ENCODE measurements at regions not wholly inside any gene's neighbourhood (a gene's known extent, or its start where the extent isn't known, plus 50 kb on each side); places are given as distances from the start of the nearest gene placed in this dataset.
"Not testable (repeated sequence)": the region's sequence is repeated elsewhere in the genome, so short reads cannot be mapped to it uniquely, and the experiment has no call there.

DNA sequence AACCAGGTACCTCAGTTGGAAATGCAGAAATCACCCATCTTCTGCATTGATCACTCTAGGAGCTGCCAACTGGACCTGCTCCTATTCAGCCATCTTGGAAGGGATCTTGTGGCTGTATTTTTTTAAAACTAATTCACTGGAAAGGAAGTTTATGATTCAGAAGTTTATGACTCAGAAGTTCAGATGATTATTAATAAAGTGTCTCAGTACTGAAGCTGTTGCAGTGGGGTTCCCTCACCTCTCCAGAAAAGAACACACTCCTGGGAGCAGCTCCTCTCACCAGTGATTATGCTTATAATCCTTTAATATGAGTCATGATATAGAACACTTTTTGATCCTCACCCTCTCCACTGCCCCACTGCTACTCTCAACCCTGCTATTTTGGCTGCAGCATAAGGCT, 291.2 kb upstream of the HS3ST5 start:
- H3K4me3 ChIP-seq (ENCODE audit: low read depth, low read length), result no peak overlapping the region
- no peak for TF ChIP-seq CTCF (IDR thresholded peaks at IDR 0.05; ENCODE audit: low read depth, low read length)
- no peak for DNase-seq (ENCODE audit: low read depth, low spot score)
- in situ Hi-C loops (cut with HindIII; ENCODE audit: low sequenced_read_pairs), result no loop called here

GRCh38 chr6:114626226-114626625, 283.4 kb upstream of the HS3ST5 start:
- in situ Hi-C loops (cut with HindIII; ENCODE audit: low sequenced_read_pairs); DNase-seq (ENCODE audit: low read depth, low spot score); H3K4me3 ChIP-seq (ENCODE audit: low read depth, low read length): not testable (repeated sequence)

- no peak for TF ChIP-seq CTCF (IDR thresholded peaks at IDR 0.05; ENCODE audit: low read depth, low read length)
- H3K4me3 ChIP-seq (ENCODE audit: low read depth, low read length), result no peak overlapping the region
- in situ Hi-C loops (cut with HindIII; ENCODE audit: low sequenced_read_pairs), result no loop called here
- no peak for DNase-seq (ENCODE audit: low read depth, low spot score)
These were observed 276.9 kb upstream of the HS3ST5 start for GRCh38 chr6:114619621-114620200.

DNA sequence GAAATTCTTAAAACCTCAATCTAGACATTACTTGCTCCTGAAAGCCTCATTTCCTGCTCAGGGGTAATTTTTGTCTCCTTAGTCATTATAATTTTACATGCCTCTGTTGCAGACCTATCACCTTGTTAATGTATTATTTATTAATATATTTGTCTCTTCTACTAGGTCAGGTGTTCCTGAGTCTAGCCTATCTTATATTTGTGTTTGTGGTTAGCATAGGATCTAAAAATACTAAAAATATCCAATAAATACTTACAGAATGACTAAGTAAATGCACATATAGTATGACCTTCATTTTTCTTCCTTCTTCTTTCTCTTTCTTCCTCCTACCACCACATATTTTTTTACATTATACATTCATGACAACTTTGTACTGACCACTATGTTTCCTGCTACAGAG, 268.9 kb upstream of the HS3ST5 start:
- in situ Hi-C loops (cut with HindIII; ENCODE audit: low sequenced_read_pairs), result no loop called here
- no peak overlapping the region for H3K4me3 ChIP-seq (ENCODE audit: low read depth, low read length)
- no peak for TF ChIP-seq CTCF (IDR thresholded peaks at IDR 0.05; ENCODE audit: low read depth, low read length)
- DNase-seq (ENCODE audit: low read depth, low spot score), result no peak

GRCh38 chr6:114608091-114608490, 265.3 kb upstream of the HS3ST5 start:
- no peak for TF ChIP-seq CTCF (IDR thresholded peaks at IDR 0.05; ENCODE audit: low read depth, low read length)
- no peak for DNase-seq (ENCODE audit: low read depth, low spot score)
- no peak overlapping the region for H3K4me3 ChIP-seq (ENCODE audit: low read depth, low read length)
- in situ Hi-C loops (cut with HindIII; ENCODE audit: low sequenced_read_pairs), result no loop called here

DNA sequence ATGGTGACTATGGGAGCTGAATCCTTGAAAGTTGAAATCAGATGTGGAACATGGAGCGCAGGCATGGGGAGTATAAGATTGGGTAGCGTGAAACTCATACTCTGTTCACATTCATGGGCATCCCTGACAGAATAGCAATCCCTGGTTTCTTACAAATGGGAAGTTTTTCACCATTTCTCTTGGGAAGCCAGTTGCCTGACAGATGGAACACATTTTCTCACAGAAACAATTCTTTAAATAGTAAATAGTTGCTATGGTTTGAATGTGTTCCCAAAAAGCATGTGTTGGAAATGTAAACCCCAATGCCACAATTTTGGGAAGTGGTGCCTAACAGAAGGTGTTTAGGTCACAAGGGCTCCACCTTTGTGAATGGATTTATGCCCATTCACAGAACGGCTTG, 262.8 kb upstream of the HS3ST5 start:
- DNase-seq (ENCODE audit: low read depth, low spot score), result no peak
- in situ Hi-C loops (cut with HindIII; ENCODE audit: low sequenced_read_pairs), result no loop called here
- TF ChIP-seq CTCF (IDR thresholded peaks at IDR 0.05; ENCODE audit: low read depth, low read length), result no peak
- H3K4me3 ChIP-seq (ENCODE audit: low read depth, low read length), result no peak overlapping the region

DNA sequence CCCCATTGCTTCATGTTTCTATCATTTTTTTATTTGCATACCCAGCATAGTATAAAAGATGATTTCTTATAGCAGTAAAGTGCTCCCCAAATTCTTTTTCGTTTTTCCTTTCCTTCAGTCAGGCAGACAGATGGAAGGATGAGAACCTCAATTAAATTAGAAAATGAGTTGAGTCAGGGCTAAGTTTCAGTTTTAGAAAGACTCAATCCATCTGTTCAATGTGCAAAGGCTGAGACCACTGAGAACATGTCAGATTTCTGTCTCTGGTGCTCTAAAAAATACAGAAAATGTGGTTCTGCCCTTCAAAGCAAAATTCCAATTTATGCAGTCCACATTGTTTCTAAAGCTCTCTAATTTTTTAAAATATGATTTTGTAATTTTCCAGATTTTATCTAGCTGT, 257.6 kb upstream of the HS3ST5 start:
- no peak for DNase-seq (ENCODE audit: low read depth, low spot score)
- no peak for TF ChIP-seq CTCF (IDR thresholded peaks at IDR 0.05; ENCODE audit: low read depth, low read length)
- no peak overlapping the region for H3K4me3 ChIP-seq (ENCODE audit: low read depth, low read length)
- in situ Hi-C loops (cut with HindIII; ENCODE audit: low sequenced_read_pairs), result no loop called here

Measured in astrocyte of the spinal cord (primary cell).